ENCODE measurements at regions not wholly inside any gene's neighbourhood (a gene's known extent, or its start where the extent isn't known, plus 50 kb on each side); places are given as distances from the start of the nearest gene placed in this dataset.

DNA sequence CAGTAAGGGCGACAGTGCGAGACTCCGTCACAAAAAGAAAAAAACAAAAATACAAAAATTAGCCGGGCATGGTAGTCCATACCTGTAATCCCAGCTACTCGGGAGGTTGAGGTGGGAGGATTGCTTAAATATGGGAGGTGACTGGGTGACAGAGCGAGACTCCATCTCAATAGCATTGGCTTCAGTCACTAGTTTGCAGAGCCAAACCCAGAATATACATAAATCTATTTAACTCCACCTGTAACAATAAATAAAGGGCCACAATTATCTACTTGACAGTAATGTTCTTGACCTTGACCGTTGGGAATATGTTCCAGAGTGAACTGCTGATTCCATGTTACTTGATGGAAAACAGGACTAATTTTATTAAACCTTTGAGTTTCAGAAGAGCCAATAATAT is 198.9 kb upstream of the MDGA2 start:
- no peak for DNase-seq (ENCODE audit: low read depth in 2 of 2)

- DNase-seq (ENCODE audit: low read depth in 2 of 2) = no peak
Observed at GRCh38 chr14:47872588-47872987, 197.2 kb upstream of the MDGA2 start.

GRCh38 chr14:47863441-47863840 is 188.0 kb upstream of the MDGA2 start:
- DNase-seq (ENCODE audit: low read depth in 2 of 2) = no peak

GRCh38 chr14:47857646-47858045 is 182.2 kb upstream of the MDGA2 start:
- no peak for DNase-seq (ENCODE audit: low read depth in 2 of 2)

DNA sequence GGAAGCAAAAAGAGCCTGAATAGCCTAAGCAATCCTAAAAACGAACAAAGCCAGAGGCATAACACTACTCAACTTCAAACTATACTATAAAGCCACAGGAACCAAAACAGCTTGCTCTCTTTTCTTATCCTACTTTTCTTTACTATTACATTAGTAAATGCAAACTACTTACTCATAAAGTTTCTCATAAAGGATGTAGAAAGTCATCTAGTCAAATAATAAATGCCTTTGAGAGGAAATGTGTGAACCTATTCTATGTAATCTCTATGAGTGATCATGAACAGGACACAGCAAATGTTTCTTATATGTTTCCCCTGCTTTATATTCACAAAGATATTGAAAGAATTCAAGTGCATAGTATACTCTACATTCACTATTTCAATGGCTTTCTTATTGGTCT is 176.9 kb upstream of the MDGA2 start:
- no peak for DNase-seq (ENCODE audit: low read depth in 2 of 2)

- no peak for DNase-seq (ENCODE audit: low read depth in 2 of 2)
Observed at GRCh38 chr14:47846008-47846407, 170.6 kb upstream of the MDGA2 start.

- DNase-seq (ENCODE audit: low read depth in 2 of 2) = no peak
Observed at GRCh38 chr14:47843236-47843635, 167.8 kb upstream of the MDGA2 start.

DNA sequence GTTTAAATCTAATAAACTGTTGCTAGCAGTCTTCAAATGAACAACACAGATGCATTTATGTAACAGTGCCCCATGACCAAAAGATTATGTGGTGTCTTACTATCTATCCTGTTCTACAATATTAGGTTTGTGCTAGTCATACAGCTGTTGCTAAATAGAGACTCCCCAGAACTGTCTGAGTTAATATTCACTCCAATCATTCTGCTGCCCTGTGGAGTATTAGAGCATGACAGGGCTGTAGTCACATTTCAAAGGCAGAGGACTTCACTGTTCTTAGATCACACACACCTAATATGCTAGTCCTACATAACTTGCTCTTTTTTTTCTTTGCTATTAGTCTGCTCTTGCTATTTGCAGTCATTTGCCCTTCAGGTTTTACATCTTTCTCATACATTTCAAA is 157.6 kb upstream of the MDGA2 start:
- DNase-seq (ENCODE audit: low read depth in 2 of 2) = no peak

DNA sequence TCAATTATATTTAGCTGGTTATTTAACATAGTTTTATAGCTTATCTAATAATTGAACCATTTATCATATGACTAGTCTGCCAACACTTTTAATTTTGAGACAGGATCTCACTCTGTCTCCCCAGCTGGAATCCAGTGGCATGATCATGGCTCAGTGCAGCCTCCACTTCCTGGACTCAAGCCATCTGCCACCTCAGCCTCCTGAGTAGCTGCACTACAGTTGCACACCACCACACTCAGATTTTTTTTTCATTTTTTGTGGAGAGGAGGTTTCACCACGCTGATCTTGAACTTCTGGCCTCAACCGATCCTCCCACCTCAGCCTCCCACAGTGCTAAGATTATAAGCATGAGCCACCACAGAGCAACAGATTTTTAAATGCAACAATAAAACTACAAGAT is 151.4 kb upstream of the MDGA2 start:
- DNase-seq (ENCODE audit: low read depth in 2 of 2) = no peak

GRCh38 chr14:47822326-47822725 is 146.9 kb upstream of the MDGA2 start:
- DNase-seq (ENCODE audit: low read depth in 2 of 2) = no peak

GRCh38 chr14:47821135-47821534 is 145.7 kb upstream of the MDGA2 start:
- DNase-seq (ENCODE audit: low read depth in 2 of 2) = no peak

GRCh38 chr14:47790477-47790876 is 115.1 kb upstream of the MDGA2 start:
- no peak for DNase-seq (ENCODE audit: low read depth in 2 of 2)

GRCh38 chr14:47785058-47785457 is 109.7 kb upstream of the MDGA2 start:
- DNase-seq (ENCODE audit: low read depth in 2 of 2) = no peak

DNA sequence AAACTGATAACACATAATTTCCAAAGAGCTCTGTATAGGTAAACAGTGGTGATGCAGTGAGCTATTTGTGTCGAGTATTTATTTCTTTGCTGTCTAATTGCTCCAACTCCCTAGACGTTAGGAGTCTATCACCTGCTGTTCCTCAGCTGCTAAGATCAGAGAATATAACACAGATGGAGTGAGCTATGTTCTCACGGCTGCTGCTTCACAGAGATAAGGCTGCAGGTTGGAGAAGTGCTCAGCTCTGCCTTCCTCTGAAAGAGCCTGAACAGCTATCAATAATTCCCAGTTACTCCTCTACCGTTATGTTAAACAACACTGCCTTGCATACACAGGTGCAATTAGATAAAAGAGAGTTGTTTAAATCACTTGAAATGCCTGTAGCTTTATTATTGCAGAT is 103.2 kb upstream of the MDGA2 start:
- no peak for DNase-seq (ENCODE audit: low read depth in 2 of 2)

DNA sequence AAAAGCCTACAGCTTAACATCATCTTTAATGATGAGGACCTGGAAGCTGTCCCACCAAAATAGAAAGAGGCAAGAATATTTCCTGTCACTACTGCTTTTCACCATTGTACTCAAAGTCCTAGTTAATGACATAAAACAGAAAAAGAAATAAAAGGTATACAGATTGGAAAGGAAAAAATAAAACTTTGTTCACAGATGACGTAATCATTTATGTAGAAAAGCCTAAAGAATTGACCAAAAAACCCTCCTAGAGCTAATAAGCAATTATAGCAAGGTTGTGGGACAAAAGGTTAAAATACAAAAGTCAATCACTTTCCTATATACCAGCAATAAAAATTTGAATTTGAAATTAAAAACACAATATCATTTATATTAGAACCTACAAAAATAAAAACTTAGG is 97.2 kb upstream of the MDGA2 start:
- no peak for DNase-seq (ENCODE audit: low read depth in 2 of 2)

- DNase-seq (ENCODE audit: low read depth in 2 of 2) = no peak
Observed at GRCh38 chr14:47763188-47763854, 87.9 kb upstream of the MDGA2 start.

DNA sequence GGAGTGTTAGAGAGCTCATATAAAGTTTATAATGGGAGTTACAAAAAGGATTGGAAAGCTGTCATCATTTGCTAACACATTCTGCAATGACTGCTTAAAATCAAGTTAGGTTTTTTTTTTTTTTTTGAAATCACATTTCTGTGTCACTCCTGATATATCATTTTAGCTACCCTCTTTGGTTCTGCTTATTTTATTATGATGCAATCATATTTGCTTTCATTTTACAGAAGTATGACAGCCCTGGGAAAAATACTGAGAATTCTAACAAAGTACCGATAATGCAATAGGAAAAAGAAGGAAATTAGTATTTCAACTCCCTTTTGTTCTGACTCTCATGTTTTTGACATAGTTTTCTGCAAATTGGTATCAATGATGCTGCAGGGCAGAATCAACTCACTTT is 71.6 kb upstream of the MDGA2 start:
- no peak for DNase-seq (ENCODE audit: low read depth in 2 of 2)

GRCh38 chr14:47744155-47744554 is 68.8 kb upstream of the MDGA2 start:
- DNase-seq (ENCODE audit: low read depth in 2 of 2) = no peak

GRCh38 chr14:47739541-47739940 is 64.1 kb upstream of the MDGA2 start:
- DNase-seq (ENCODE audit: low read depth in 2 of 2) = no peak

DNA sequence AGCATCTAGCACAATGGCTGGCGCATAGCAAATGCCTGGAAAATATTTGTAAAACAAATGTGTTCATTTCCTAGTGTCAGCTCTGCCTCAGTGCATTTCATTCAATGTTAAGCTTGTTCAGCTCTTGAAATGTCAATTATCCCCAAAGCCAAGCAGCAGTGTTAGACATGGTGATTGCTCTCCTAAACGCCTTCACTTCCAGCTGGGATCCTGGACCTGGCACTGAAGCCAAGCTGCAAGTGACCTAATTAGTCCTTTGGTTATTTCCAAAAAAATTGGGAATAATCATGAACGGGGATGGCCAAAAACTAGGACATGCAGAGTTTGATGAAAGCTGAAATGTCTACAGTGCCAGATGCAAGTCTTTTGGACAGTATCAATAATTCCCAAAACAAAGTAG is 54.9 kb upstream of the MDGA2 start:
- no peak for DNase-seq (ENCODE audit: low read depth in 2 of 2)
